ENCODE measurements at regions not wholly inside any gene's neighbourhood (a gene's known extent, or its start where the extent isn't known, plus 50 kb on each side); places are given as distances from the start of the nearest gene placed in this dataset.

DNA sequence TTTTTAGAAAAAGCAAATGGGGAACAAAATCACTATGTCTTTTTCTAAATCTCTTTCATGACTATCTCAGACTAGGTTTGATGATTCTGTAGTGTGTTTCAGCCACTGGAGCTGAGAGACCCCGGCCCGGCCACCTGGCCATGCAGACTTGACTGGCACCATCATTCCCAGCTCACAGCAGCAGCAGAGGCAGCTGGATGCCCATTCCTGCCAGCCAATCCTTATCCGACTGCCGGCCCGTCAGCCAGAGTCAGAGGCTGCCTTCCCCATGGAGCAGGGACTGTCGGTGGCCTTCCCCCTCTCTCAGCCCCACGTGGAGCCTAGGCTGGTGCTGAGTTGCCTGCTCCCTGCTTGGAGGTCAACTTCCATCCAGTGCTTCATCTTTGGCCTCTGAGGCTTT, 56.0 kb upstream of the WSB1 start:
- TF ChIP-seq, protein P1, sequence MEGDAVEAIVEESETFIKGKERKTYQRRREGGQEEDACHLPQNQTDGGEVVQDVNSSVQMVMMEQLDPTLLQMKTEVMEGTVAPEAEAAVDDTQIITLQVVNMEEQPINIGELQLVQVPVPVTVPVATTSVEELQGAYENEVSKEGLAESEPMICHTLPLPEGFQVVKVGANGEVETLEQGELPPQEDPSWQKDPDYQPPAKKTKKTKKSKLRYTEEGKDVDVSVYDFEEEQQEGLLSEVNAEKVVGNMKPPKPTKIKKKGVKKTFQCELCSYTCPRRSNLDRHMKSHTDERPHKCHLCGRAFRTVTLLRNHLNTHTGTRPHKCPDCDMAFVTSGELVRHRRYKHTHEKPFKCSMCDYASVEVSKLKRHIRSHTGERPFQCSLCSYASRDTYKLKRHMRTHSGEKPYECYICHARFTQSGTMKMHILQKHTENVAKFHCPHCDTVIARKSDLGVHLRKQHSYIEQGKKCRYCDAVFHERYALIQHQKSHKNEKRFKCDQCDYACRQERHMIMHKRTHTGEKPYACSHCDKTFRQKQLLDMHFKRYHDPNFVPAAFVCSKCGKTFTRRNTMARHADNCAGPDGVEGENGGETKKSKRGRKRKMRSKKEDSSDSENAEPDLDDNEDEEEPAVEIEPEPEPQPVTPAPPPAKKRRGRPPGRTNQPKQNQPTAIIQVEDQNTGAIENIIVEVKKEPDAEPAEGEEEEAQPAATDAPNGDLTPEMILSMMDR (IDR thresholded peaks at IDR 0.05; ENCODE audit: low read depth, low read length, missing control alignments), result no peak
- H3K4me3 ChIP-seq (ENCODE audit: low read depth, low read length), result no peak overlapping the region
- in situ Hi-C loops (cut with HindIII; ENCODE audit: low sequenced_read_pairs), result loop anchor here (5.0 kb wide), 1 partner anchor 89 kb away; no protein-coding TSS in a partner anchor
- no peak for DNase-seq (ENCODE audit: low read depth)

- DNase-seq (ENCODE audit: low read depth), result no peak
- TF ChIP-seq, protein P1 (IDR thresholded peaks at IDR 0.05; ENCODE audit: low read depth, low read length, missing control alignments), result no peak
- no peak overlapping the region for H3K4me3 ChIP-seq (ENCODE audit: low read depth, low read length)
- in situ Hi-C loops (cut with HindIII; ENCODE audit: low sequenced_read_pairs), result loop anchor here (5.0 kb wide), 1 partner anchor 88 kb away; no protein-coding TSS in a partner anchor
Measured at GRCh38 chr17:27239046-27239445, 54.9 kb upstream of the WSB1 start.

DNA sequence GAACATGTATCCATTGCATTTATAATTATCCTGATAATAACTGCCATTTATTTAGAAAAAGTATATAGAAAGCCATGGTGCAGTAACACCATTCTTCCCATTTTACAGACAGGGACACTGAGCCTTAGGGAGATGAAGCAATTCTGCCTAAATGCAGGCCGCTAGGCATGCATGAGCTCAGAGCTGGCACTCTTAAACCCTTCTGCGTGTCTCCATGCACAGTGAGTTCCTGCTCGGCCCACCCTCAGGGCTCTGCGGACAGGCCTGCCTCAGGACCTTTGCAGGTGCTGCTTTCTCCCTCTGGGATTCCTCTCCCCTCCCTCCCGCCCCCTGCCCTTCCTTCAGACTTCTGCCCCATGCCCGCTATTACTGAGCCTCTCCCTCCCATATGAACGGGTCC, 54.3 kb upstream of the WSB1 start:
- TF ChIP-seq, protein P1 (IDR thresholded peaks at IDR 0.05; ENCODE audit: low read depth, low read length, missing control alignments), result no peak
- H3K4me3 ChIP-seq (ENCODE audit: low read depth, low read length), result no peak overlapping the region
- in situ Hi-C loops (cut with HindIII; ENCODE audit: low sequenced_read_pairs), result loop anchor here (5.0 kb wide), 1 partner anchor 88 kb away; no protein-coding TSS in a partner anchor
- no peak for DNase-seq (ENCODE audit: low read depth)

- in situ Hi-C loops (cut with HindIII; ENCODE audit: low sequenced_read_pairs), result no loop called here
Measured at GRCh38 chr17:27240086-27240801, 53.7 kb upstream of the WSB1 start.

GRCh38 chr17:27240802-27241155, 53.1 kb upstream of the WSB1 start:
- no peak for DNase-seq (ENCODE audit: low read depth)
- no peak overlapping the region for H3K4me3 ChIP-seq (ENCODE audit: low read depth, low read length)
- TF ChIP-seq, protein P1 (IDR thresholded peaks at IDR 0.05; ENCODE audit: low read depth, low read length, missing control alignments), result no peak
- in situ Hi-C loops (cut with HindIII; ENCODE audit: low sequenced_read_pairs), result no loop called here

More at GRCh38 chr17:27240086-27240801, 53.7 kb upstream of the WSB1 start:
- TF ChIP-seq, protein P1 (IDR thresholded peaks at IDR 0.05; ENCODE audit: low read depth, low read length, missing control alignments), result no peak
- H3K4me3 ChIP-seq (ENCODE audit: low read depth, low read length), result no peak overlapping the region
- DNase-seq (ENCODE audit: low read depth), result no peak

DNA sequence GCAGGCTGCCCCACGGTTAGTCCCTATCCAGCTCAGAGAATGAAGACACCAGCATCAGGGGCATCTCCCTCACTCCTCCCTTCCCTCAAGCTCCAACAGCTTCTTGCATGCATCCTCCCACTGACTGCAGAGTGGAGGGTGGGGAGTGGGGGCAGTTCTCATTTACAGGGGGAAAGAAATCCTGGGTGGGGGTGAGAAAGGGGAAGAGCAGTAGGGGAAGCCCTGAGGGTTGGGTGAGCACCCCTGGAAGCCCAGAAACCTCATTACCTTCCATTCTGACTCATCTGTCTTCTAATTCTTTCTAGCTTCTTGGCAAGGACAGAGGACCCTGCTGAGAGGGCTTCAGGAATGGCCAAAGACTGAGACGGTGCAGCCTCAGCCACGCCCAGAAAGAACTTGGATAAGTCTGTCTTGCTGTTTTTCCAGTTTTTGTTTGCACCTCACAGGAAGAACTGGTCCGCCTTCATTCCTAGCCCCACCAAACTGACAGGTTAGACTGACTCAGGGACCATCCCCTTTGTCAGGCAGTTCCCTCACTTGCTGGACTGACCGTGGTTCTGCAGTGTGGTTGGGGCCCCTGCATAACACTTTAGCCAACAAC, 52.5 kb upstream of the WSB1 start:
- in situ Hi-C loops (cut with HindIII; ENCODE audit: low sequenced_read_pairs), result no loop called here
- peak; percentile 88 for DNase-seq (ENCODE audit: low read depth)
- H3K4me3 ChIP-seq (ENCODE audit: low read depth, low read length), result no peak overlapping the region
- TF ChIP-seq, protein P1 (IDR thresholded peaks at IDR 0.05; ENCODE audit: low read depth, low read length, missing control alignments), result no peak
